GM18858 (cell line): ENCODE measurements at regions not wholly inside any gene's neighbourhood (a gene's known extent, or its start where the extent isn't known, plus 50 kb on each side); places are given as distances from the start of the nearest gene placed in this dataset.
"Not testable (repeated sequence)": the region's sequence is repeated elsewhere in the genome, so short reads cannot be mapped to it uniquely, and the experiment has no call there.

Source experiments
- ATAC-seq: cut with Tn5 transposase; IDR thresholded peaks from one replicate; pipeline ENCODE4 v1.9.1; 2021; ENCODE audit not compliant: unreplicated experiment

GRCh38 chr21:16460936-16461335, 731.2 kb downstream of the USP25 start:
- no peak for ATAC-seq

GRCh38 chr21:16464211-16464889, 734.6 kb downstream of the USP25 start:
- not testable (repeated sequence) for ATAC-seq

- no peak for ATAC-seq
These were observed 738.4 kb downstream of the USP25 start for GRCh38 chr21:16468184-16468583.

GRCh38 chr21:16473988-16474387, 744.2 kb downstream of the USP25 start:
- ATAC-seq = no peak

GRCh38 chr21:16476056-16476825, 746.5 kb downstream of the USP25 start:
- no peak for ATAC-seq

GRCh38 chr21:16488042-16488441, 758.3 kb downstream of the USP25 start:
- no peak for ATAC-seq

GRCh38 chr21:16492356-16492755, 762.6 kb downstream of the USP25 start:
- ATAC-seq = no peak

GRCh38 chr21:16492892-16493291, 763.1 kb downstream of the USP25 start:
- ATAC-seq = no peak

- ATAC-seq = no peak
These were observed 766.8 kb downstream of the USP25 start for GRCh38 chr21:16496609-16497008.

- no peak for ATAC-seq
These were observed 770.5 kb downstream of the USP25 start for GRCh38 chr21:16500271-16500670.

GRCh38 chr21:16502273-16502672, 772.5 kb downstream of the USP25 start:
- no peak for ATAC-seq

- ATAC-seq = no peak
These were observed 773.1 kb downstream of the USP25 start for GRCh38 chr21:16502897-16503296.

- ATAC-seq = no peak
These were observed 774.5 kb downstream of the USP25 start for GRCh38 chr21:16504281-16504680.

GRCh38 chr21:16504766-16505165, 775.0 kb downstream of the USP25 start:
- no peak for ATAC-seq

- no peak for ATAC-seq
These were observed 779.7 kb downstream of the USP25 start for GRCh38 chr21:16509476-16509875.

GRCh38 chr21:16514316-16514715, 784.5 kb downstream of the USP25 start:
- no peak for ATAC-seq

- no peak for ATAC-seq
These were observed 787.6 kb downstream of the USP25 start for GRCh38 chr21:16517383-16517782.

GRCh38 chr21:16519036-16519435, 789.3 kb downstream of the USP25 start:
- no peak for ATAC-seq

GRCh38 chr21:16519644-16520043, 789.9 kb downstream of the USP25 start:
- no peak for ATAC-seq

- ATAC-seq = no peak
These were observed 792.8 kb downstream of the USP25 start for GRCh38 chr21:16522548-16522947.

- no peak for ATAC-seq
These were observed 800.9 kb downstream of the USP25 start for GRCh38 chr21:16530656-16531055.

- no peak for ATAC-seq
These were observed 803.1 kb downstream of the USP25 start for GRCh38 chr21:16532840-16533239.
